Peyer's patch (tissue), 4 donors: ENCODE measurements at regions not wholly inside any gene's neighbourhood (a gene's known extent, or its start where the extent isn't known, plus 50 kb on each side); places are given as distances from the start of the nearest gene placed in this dataset.

Experiments used
- POLR2A ChIP-seq, 2 donors: fragments of 450-650 bp; IDR thresholded peaks; one replicate each; pipeline ENCODE4 v1.5.1; 2017; ENCODE audit warnings: antibody characterized with exemption in 2 of 2, mild to moderate bottlenecking in 2 of 2, moderate library complexity in 2 of 2
- TF ChIP-seq, protein P1 (sequence below), 6 experiments: fragments of 450-650 bp in 4 of 6; fragments of 200-600 bp in 2 of 6; sonication (generic) in 1 of 6; IDR thresholded peaks; one replicate each; pipeline ENCODE4 v1.5.1; 2017 to 2019; ENCODE audit warnings: antibody characterized with exemption in 6 of 6, mild to moderate bottlenecking in 3 of 6, moderate library complexity in 1 of 6

DNA sequence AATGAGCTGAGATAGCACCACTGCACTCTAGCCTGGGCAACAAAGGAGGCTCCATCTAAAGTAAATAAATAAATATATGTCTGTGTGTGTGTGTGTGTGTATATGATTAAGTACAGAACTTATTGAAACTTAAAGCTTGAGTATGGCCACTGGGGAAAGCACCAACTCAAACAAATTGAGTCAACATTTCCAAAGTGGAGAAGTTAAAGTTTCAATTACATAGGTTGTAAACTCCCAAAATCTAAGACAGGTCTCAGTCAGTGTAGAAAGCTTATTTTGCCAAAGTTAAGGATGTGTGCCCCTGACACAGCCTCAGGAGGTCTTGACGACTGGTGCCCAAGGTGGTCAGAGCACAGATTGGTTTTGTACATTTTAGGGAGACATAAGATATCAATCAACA lies 458.9 kb upstream of the RGS18 start:
- no peak for TF ChIP-seq POLR2A (IDR thresholded peaks at IDR 0.05)
- TF ChIP-seq, protein P1, sequence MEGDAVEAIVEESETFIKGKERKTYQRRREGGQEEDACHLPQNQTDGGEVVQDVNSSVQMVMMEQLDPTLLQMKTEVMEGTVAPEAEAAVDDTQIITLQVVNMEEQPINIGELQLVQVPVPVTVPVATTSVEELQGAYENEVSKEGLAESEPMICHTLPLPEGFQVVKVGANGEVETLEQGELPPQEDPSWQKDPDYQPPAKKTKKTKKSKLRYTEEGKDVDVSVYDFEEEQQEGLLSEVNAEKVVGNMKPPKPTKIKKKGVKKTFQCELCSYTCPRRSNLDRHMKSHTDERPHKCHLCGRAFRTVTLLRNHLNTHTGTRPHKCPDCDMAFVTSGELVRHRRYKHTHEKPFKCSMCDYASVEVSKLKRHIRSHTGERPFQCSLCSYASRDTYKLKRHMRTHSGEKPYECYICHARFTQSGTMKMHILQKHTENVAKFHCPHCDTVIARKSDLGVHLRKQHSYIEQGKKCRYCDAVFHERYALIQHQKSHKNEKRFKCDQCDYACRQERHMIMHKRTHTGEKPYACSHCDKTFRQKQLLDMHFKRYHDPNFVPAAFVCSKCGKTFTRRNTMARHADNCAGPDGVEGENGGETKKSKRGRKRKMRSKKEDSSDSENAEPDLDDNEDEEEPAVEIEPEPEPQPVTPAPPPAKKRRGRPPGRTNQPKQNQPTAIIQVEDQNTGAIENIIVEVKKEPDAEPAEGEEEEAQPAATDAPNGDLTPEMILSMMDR (IDR thresholded peaks at IDR 0.05), result no peak
